Activated naive CD4-positive, alpha-beta T cell treated with anti-CD3 and anti-CD28 coated beads, Interleukin-2, amount 10 ng/mL, durations not matched to agents 7 days and 5 days (primary cell): ENCODE measurements at regions not wholly inside any gene's neighbourhood (a gene's known extent, or its start where the extent isn't known, plus 50 kb on each side); places are given as distances from the start of the nearest gene placed in this dataset.

Source experiments
- CTCF ChIA-PET: fragments of 350-600 bp; sonication (Branson Sonifier 250); formaldehyde crosslinking; loops from one replicate; lab custom pipeline; 2021; ENCODE audit warnings: antibody characterized with exemption; lab: Charles Lee
- DNase-seq: peaks from one replicate; pipeline ENCODE4 v3.0.0-alpha.2; 2020
- H3K27ac Mint-ChIP-seq: one replicate; pipeline ENCODE4 v1.8.0; 2021; ENCODE audit warnings: mild to moderate bottlenecking, moderate library complexity, mixed read lengths
- H3K27me3 Mint-ChIP-seq: one replicate; pipeline ENCODE4 v1.8.0; 2021; ENCODE audit warnings: mild to moderate bottlenecking, mixed read lengths
- H3K36me3 Mint-ChIP-seq: one replicate; pipeline ENCODE4 v1.8.0; 2021; ENCODE audit warnings: mixed read lengths
- H3K4me1 Mint-ChIP-seq: one replicate; pipeline ENCODE4 v1.8.0; 2021; ENCODE audit warnings: mixed read lengths
- H3K4me3 Mint-ChIP-seq: one replicate; pipeline ENCODE4 v1.8.0; 2021; ENCODE audit warnings: mild to moderate bottlenecking, moderate library complexity, mixed read lengths
- H3K9me3 Mint-ChIP-seq: one replicate; pipeline ENCODE4 v1.8.0; 2021; ENCODE audit warnings: mixed read lengths

GRCh38 chr2:60281730-60282129 lies 271.7 kb downstream of the BCL11A start:
- CTCF ChIA-PET, result no interaction called here

DNA sequence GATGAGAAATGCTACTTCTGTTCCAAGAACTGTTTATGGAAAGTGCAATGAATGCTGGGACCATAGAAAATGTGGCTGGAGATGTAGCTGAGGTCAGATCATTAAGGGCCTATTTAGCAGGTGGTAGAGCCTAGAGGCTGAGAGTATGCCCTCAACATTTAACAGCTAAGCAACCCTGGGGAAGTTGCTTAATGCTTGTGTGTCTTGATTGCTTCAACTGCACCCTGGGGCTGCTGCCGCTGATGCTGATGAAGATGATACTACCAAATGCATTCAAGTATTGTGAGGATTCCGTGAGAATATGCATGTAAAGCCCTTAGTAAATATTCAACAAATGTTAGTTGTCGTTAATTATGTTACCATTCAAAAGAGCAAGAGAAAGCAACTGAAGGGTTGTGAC lies 273.2 kb downstream of the BCL11A start:
- Mint-ChIP-seq H3K36me3 (no peaks in the 10 kb centered on the region), H3K27ac (no peak overlapping the region), H3K4me1 (no peaks in the 10 kb centered on the region), H3K9me3 (peaks cover 2% of the 10 kb centered on the region), H3K4me3 (no peak overlapping the region), H3K27me3 (peaks cover 4% of the 10 kb centered on the region)
- CTCF ChIA-PET, result no interaction called here
- DNase-seq, result no peak

More at GRCh38 chr2:60281730-60282129, 271.7 kb downstream of the BCL11A start:
- H3K27ac Mint-ChIP-seq, result no peak overlapping the region
- no peaks in the 10 kb centered on the region for H3K36me3 Mint-ChIP-seq
- H3K9me3 Mint-ChIP-seq, result no peaks in the 10 kb centered on the region
- no peak overlapping the region for H3K4me3 Mint-ChIP-seq
- DNase-seq, result no peak
- peaks cover 4% of the 10 kb centered on the region for H3K27me3 Mint-ChIP-seq
- no peaks in the 10 kb centered on the region for H3K4me1 Mint-ChIP-seq

DNA sequence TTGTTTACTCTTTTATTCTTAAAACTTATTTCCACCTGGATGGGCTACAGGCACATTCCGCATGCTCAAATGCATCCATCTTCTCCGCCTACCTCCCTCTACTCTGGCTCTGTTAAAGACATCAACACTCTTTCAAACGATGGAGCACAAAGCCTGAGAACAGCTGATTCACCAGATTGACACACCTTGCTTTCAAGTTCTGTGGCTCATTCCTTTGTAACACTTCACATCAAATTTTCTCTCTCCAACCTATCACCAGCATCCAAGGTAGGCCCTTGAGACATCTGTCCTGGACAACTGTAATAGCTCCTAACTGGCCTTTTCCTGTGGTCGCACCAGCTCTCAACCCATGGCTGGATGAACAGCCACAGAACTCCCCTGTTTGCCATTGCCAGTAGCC lies 274.5 kb downstream of the BCL11A start:
- no peaks in the 10 kb centered on the region for H3K36me3 Mint-ChIP-seq
- DNase-seq, result no peak
- no peak overlapping the region for H3K27ac Mint-ChIP-seq
- CTCF ChIA-PET, result no interaction called here
- H3K4me3 Mint-ChIP-seq, result no peak overlapping the region
- H3K9me3 Mint-ChIP-seq, result peaks cover 2% of the 10 kb centered on the region
- peaks cover 4% of the 10 kb centered on the region for H3K27me3 Mint-ChIP-seq
- H3K4me1 Mint-ChIP-seq, result no peaks in the 10 kb centered on the region

- H3K4me3 Mint-ChIP-seq, result no peak overlapping the region
- no peaks in the 10 kb centered on the region for H3K36me3 Mint-ChIP-seq
- no peak for DNase-seq
- peaks cover 4% of the 10 kb centered on the region for H3K27me3 Mint-ChIP-seq
- H3K27ac Mint-ChIP-seq, result no peak overlapping the region
- CTCF ChIA-PET, result no interaction called here
- H3K9me3 Mint-ChIP-seq, result peaks cover 2% of the 10 kb centered on the region
- no peaks in the 10 kb centered on the region for H3K4me1 Mint-ChIP-seq
Observed at GRCh38 chr2:60275958-60276357, 277.5 kb downstream of the BCL11A start.

- CTCF ChIA-PET, result no interaction called here
Observed at GRCh38 chr2:60273836-60274235, 279.6 kb downstream of the BCL11A start.

DNA sequence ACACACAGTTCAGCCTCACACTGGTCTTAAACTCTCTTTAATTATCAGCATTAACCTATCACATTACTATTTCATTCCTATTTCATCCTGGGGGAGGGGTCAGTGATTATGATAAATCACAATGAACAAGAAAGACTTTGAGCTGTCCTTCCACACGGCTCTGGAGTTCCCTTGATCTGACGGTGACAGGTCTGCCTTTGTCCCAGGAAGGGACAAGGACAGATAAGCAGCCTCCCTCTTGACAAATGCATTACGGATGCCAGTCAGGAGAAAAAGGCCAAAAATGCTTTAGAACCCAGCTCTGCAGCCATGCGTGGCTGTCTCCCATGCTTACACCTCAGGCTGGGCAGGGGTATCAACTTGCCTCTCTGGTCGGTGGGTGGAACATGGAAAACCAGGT lies 281.7 kb downstream of the BCL11A start:
- CTCF ChIA-PET, result no interaction called here
- H3K27ac Mint-ChIP-seq, result no peak overlapping the region
- H3K9me3 Mint-ChIP-seq, result peaks cover 2% of the 10 kb centered on the region
- no peaks in the 10 kb centered on the region for H3K4me1 Mint-ChIP-seq
- H3K36me3 Mint-ChIP-seq, result no peaks in the 10 kb centered on the region
- H3K27me3 Mint-ChIP-seq, result peaks cover 3% of the 10 kb centered on the region
- no peak for DNase-seq
- no peak overlapping the region for H3K4me3 Mint-ChIP-seq

More at GRCh38 chr2:60273836-60274235, 279.6 kb downstream of the BCL11A start:
- Mint-ChIP-seq H3K27ac (no peak overlapping the region), H3K36me3 (no peaks in the 10 kb centered on the region), H3K4me1 (no peaks in the 10 kb centered on the region), H3K9me3 (peaks cover 2% of the 10 kb centered on the region), H3K27me3 (peaks cover 7% of the 10 kb centered on the region), H3K4me3 (no peak overlapping the region)
- no peak for DNase-seq

GRCh38 chr2:60271131-60271530 lies 282.3 kb downstream of the BCL11A start:
- Mint-ChIP-seq H3K9me3 (peaks cover 2% of the 10 kb centered on the region), H3K4me1 (no peaks in the 10 kb centered on the region), H3K36me3 (no peaks in the 10 kb centered on the region), H3K4me3 (no peak overlapping the region), H3K27ac (no peak overlapping the region), H3K27me3 (peaks cover 3% of the 10 kb centered on the region)
- DNase-seq, result no peak
- CTCF ChIA-PET, result no interaction called here

DNA sequence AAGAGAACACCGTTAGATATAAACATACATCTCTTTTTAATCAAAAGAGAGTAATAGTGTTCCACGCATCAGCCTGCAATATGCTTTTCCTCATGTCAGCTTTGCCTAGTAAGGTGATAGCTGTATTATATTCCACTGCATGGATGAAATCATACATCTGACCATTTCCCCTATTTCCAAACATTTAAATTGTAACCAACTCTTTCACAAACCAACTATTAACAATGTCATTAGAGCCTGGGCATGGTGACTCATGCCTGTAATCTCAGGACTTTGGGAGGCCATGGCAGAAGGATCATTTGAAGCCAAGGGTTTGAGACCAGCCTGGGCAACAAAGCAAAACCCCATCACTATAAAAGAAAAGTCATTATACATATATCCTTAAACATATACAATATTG lies 284.8 kb downstream of the BCL11A start:
- H3K27ac Mint-ChIP-seq, result no peak overlapping the region
- DNase-seq, result no peak
- CTCF ChIA-PET, result no interaction called here
- no peaks in the 10 kb centered on the region for H3K4me1 Mint-ChIP-seq
- H3K36me3 Mint-ChIP-seq, result no peaks in the 10 kb centered on the region
- no peak overlapping the region for H3K4me3 Mint-ChIP-seq
- peaks cover 8% of the 10 kb centered on the region for H3K27me3 Mint-ChIP-seq
- no peaks in the 10 kb centered on the region for H3K9me3 Mint-ChIP-seq

DNA sequence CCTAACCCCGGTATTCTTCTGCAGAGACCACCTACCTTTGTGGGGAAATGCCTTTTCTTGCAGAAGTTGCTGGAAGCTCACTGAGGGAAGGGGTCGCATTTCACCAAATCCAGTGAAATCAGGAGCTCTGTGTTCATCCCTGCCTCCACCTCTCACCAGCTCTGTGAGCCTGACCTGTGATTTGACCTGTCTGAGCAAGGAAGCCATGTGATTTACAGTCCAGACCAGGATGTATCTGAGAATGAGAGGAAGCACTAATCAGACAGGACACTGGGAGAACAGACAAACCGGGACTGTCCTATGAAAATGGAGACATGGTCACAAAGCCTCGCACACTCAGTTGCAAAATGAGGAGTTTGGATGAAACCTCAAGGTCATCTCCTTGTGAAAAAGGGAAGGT lies 285.4 kb downstream of the BCL11A start:
- CTCF ChIA-PET, result no interaction called here
- H3K4me3 Mint-ChIP-seq, result no peak overlapping the region
- H3K27ac Mint-ChIP-seq, result no peak overlapping the region
- no peaks in the 10 kb centered on the region for H3K36me3 Mint-ChIP-seq
- DNase-seq, result no peak
- no peaks in the 10 kb centered on the region for H3K9me3 Mint-ChIP-seq
- H3K4me1 Mint-ChIP-seq, result no peaks in the 10 kb centered on the region
- H3K27me3 Mint-ChIP-seq, result peaks cover 10% of the 10 kb centered on the region

GRCh38 chr2:60267122-60267521 lies 286.3 kb downstream of the BCL11A start:
- H3K36me3 Mint-ChIP-seq, result no peaks in the 10 kb centered on the region
- CTCF ChIA-PET, result no interaction called here
- H3K9me3 Mint-ChIP-seq, result no peaks in the 10 kb centered on the region

GRCh38 chr2:60262178-60262577 lies 291.3 kb downstream of the BCL11A start:
- Mint-ChIP-seq H3K9me3 (no peaks in the 10 kb centered on the region), H3K36me3 (no peaks in the 10 kb centered on the region), H3K27me3 (peaks cover 7% of the 10 kb centered on the region), H3K4me1 (no peaks in the 10 kb centered on the region), H3K4me3 (no peak overlapping the region), H3K27ac (no peak overlapping the region)
- CTCF ChIA-PET, result no interaction called here
- no peak for DNase-seq

More at GRCh38 chr2:60267122-60267521, 286.3 kb downstream of the BCL11A start:
- H3K4me3 Mint-ChIP-seq, result no peak overlapping the region
- no peak for DNase-seq
- H3K27me3 Mint-ChIP-seq, result peaks cover 10% of the 10 kb centered on the region
- H3K4me1 Mint-ChIP-seq, result no peaks in the 10 kb centered on the region
- no peak overlapping the region for H3K27ac Mint-ChIP-seq

DNA sequence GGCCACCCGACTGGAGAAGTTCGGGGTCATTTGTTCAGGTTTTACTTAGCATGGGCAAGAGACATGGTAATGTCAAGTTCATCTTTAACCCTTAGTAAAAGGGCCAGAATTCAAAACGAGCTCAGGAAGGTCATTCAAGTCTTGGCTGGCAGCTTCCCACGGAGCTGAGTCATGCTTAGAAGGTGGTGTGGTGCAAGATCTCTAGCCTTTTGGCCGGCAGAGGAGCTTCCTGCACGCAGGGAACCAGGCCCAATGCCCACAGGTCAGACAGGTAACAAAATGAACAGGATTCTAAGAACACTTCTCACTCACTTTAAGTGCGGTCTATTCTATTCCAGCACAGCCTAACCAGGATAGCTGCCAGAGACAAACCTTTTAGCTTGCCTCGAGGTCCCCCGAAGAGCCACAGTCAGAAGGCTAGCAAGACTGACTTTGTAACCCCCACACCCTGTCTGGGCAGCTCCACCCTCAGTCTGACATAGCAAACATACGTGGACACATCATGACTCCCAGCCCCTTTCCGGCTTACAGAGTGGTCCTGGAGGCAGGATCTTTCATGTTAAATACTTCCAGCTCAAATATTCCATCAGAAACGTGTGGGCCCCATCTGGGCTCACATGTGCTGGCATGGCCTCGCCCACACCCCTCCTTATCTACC lies 292.7 kb downstream of the BCL11A start:
- no peaks in the 10 kb centered on the region for H3K9me3 Mint-ChIP-seq
- no peak overlapping the region for H3K4me3 Mint-ChIP-seq
- no peak for DNase-seq
- no peak overlapping the region for H3K27ac Mint-ChIP-seq
- CTCF ChIA-PET, result no interaction called here
- no peaks in the 10 kb centered on the region for H3K36me3 Mint-ChIP-seq
- H3K27me3 Mint-ChIP-seq, result peaks cover 7% of the 10 kb centered on the region
- H3K4me1 Mint-ChIP-seq, result no peaks in the 10 kb centered on the region

DNA sequence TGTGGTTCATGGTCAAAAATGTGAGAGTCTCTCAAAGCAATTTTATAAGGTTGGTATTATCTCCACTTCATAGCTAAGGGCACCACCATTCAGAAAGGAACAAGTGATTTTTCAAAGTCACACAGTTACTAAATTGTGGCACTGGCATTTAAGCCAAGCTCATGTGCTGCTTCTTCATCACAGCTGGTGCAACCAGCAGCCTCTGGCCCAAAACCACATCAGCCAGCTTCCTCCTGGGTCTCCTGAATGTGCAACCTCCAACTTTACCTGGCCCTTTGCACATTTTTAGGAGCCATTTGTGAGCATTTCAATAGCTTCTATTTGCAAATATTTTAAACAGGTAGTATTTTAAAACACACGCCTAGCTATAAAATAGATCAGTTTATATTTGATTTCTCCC lies 293.7 kb downstream of the BCL11A start:
- H3K36me3 Mint-ChIP-seq, result no peaks in the 10 kb centered on the region
- CTCF ChIA-PET, result no interaction called here
- no peaks in the 10 kb centered on the region for H3K9me3 Mint-ChIP-seq
- H3K27me3 Mint-ChIP-seq, result peaks cover 7% of the 10 kb centered on the region
- no peak overlapping the region for H3K4me3 Mint-ChIP-seq
- no peaks in the 10 kb centered on the region for H3K4me1 Mint-ChIP-seq
- no peak for DNase-seq
- no peak overlapping the region for H3K27ac Mint-ChIP-seq

- no peaks in the 10 kb centered on the region for H3K36me3 Mint-ChIP-seq
- CTCF ChIA-PET, result no interaction called here
- no peaks in the 10 kb centered on the region for H3K4me1 Mint-ChIP-seq
- no peak overlapping the region for H3K4me3 Mint-ChIP-seq
- H3K9me3 Mint-ChIP-seq, result no peaks in the 10 kb centered on the region
- H3K27ac Mint-ChIP-seq, result no peak overlapping the region
- no peaks in the 10 kb centered on the region for H3K27me3 Mint-ChIP-seq
- no peak for DNase-seq
Observed at GRCh38 chr2:60252581-60253150, 300.8 kb downstream of the BCL11A start.

DNA sequence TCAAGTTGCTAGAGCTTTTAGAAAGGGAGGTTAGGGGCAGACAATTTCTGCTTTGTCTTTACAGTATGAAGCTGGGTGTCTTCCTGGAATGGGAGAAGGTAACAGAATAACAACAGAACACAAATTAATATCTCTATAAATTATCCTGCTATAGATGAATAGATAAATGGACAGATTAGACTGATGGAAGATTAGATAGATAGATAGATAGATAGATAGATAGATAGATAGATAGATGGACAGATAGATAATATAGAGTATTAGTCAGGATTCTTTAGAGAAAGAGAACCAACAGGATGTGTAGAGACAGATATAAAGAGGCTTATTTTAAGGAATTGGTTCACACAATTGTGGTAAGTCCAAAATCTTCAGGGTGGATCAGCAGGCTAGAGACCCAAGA lies 302.2 kb downstream of the BCL11A start:
- H3K9me3 Mint-ChIP-seq, result no peaks in the 10 kb centered on the region
- no peak for DNase-seq
- no peaks in the 10 kb centered on the region for H3K36me3 Mint-ChIP-seq
- H3K4me1 Mint-ChIP-seq, result no peaks in the 10 kb centered on the region
- H3K4me3 Mint-ChIP-seq, result no peak overlapping the region
- no peak overlapping the region for H3K27ac Mint-ChIP-seq
- CTCF ChIA-PET, result no interaction called here
- H3K27me3 Mint-ChIP-seq, result peaks cover 3% of the 10 kb centered on the region
